HCT116 (cell line): ENCODE measurements at regions not wholly inside any gene's neighbourhood (a gene's known extent, or its start where the extent isn't known, plus 50 kb on each side); places are given as distances from the start of the nearest gene placed in this dataset.
A peak's percentile ranks its signal among the peaks of the same experiment; 100 is the strongest.

Experiments
- ATAC-seq: fragments of 200-7000 bp; cut with Tn5 transposase; 2 replicates; pipeline ENCODE4 v1.9.1; 2020; ENCODE audit warnings: mild to moderate bottlenecking, moderate library complexity
- BruUV-seq: library from RNA; stranded (reverse); fragments of 400-500 nt; replicated peaks from 2 replicates; lab custom pipeline; 2021; lab: Mats Ljungman, UMichigan
- CTCF ChIA-PET: fragments of 300-600 bp; sonication (Branson Sonifier 250); formaldehyde crosslinking; loops from one replicate; lab custom pipeline; 2021; ENCODE audit warnings: antibody characterized with exemption; lab: Charles Lee
- POLR2A ChIA-PET: fragments of 300-600, 350-600 bp; sonication (Branson Sonifier 250); formaldehyde crosslinking; loops from one replicate; lab custom pipeline; 2021; ENCODE audit warnings: antibody characterized with exemption; lab: Charles Lee
- RAD21 ChIA-PET, 2 experiments: fragments of 300-600 bp; sonication (Branson Sonifier 250); formaldehyde crosslinking; loops; one replicate each; lab custom pipeline; 2023; ENCODE audit warnings: low total read pairs in 2 of 2; ENCODE audit not compliant: uncharacterized antibody in 2 of 2, unreplicated experiment in 2 of 2, low non-redundant PET in 1 of 2; lab: Charles Lee
- DNase-seq: peaks from one replicate; pipeline ENCODE4 v3.0.0-alpha.2; 2010; ENCODE audit warnings: low read depth, low spot score
- H2AFZ ChIP-seq: fragments of 200-600 bp; shearing (Covaris generic), sonication (generic); 2 replicates; pipeline ENCODE4 v1.6.1; 2017; ENCODE audit warnings: low read depth, mixed run types, mixed read lengths, antibody characterized with exemption, low read length; ENCODE audit not compliant: poor library complexity, severe bottlenecking
- H3K27ac ChIP-seq: 2 replicates; pipeline ENCODE4 v1.5.1; 2012; ENCODE audit warnings: low read depth, low read length
- H3K27me3 ChIP-seq: fragments of 200-600 bp; sonication (generic); 2 replicates; pipeline ENCODE4 v1.6.1; 2016; ENCODE audit warnings: mixed run types, low read length, mixed read lengths; ENCODE audit not compliant: insufficient read depth
- H3K36me3 ChIP-seq, 2 experiments: fragments of 200-500 bp in 1 of 2; fragments of 200-600 bp in 1 of 2; sonication (Bioruptor generic) in 1 of 2; sonication (generic) in 1 of 2; 2 replicates each; pipeline versions ENCODE4 v1.5.1 to v1.6.1; 2014 to 2016; ENCODE audit warnings: low read length in 2 of 2, inconsistent platforms in 1 of 2, mixed read lengths in 1 of 2, mixed run types in 1 of 2; ENCODE audit not compliant: insufficient read depth in 2 of 2, control insufficient read depth in 1 of 2
- H3K4me1 ChIP-seq, 2 experiments: fragments of 200-600 bp in 1 of 2; sonication (generic) in 1 of 2; 2 replicates each; pipeline versions ENCODE4 v1.5.1 to v1.6.1; 2012 to 2017; ENCODE audit warnings: low read length in 2 of 2, inconsistent platforms in 1 of 2, mild to moderate bottlenecking in 1 of 2, mixed read lengths in 1 of 2, mixed run types in 1 of 2, moderate library complexity in 1 of 2; ENCODE audit not compliant: insufficient read depth in 2 of 2, control insufficient read depth in 1 of 2
- H3K4me2 ChIP-seq: fragments of 200-600 bp; sonication (generic); 2 replicates; pipeline ENCODE4 v1.6.1; 2017; ENCODE audit warnings: mixed run types, low read length, mixed read lengths
- H3K4me3 ChIP-seq, 2 experiments: fragments of 200-600 bp in 1 of 2; sonication (generic) in 1 of 2; replicated peaks in 1 of 2; 2 replicates each; pipeline ENCODE4 v1.5.1; 2011 to 2016; ENCODE audit warnings: low read length in 2 of 2, control low read depth in 1 of 2, low read depth in 1 of 2, mild to moderate bottlenecking in 1 of 2, mixed read lengths in 1 of 2, mixed run types in 1 of 2
- H3K79me2 ChIP-seq: fragments of 200-600 bp; sonication (generic); 2 replicates; pipeline ENCODE4 v1.6.1; 2017; ENCODE audit warnings: mild to moderate bottlenecking, mixed run types, low read length, moderate library complexity, mixed read lengths; ENCODE audit not compliant: insufficient read depth
- H3K9ac ChIP-seq: fragments of 200-600 bp; sonication (generic); 2 replicates; pipeline ENCODE4 v1.6.1; 2016; ENCODE audit warnings: low read length, mixed read lengths
- H3K9me2 ChIP-seq: fragments of 200-600 bp; sonication (generic), shearing (Covaris generic); 2 replicates; pipeline ENCODE4 v1.6.1; 2017; ENCODE audit warnings: mixed run types, mild to moderate bottlenecking, moderate library complexity; ENCODE audit not compliant: insufficient read depth
- H3K9me3 ChIP-seq, 2 experiments: fragments of 200-500 bp in 1 of 2; fragments of 200-600 bp in 1 of 2; sonication (Bioruptor generic) in 1 of 2; sonication (generic) in 1 of 2; 2 replicates each; pipeline ENCODE4 v1.6.1; 2014 to 2017; ENCODE audit warnings: low read length in 2 of 2, mixed read lengths in 2 of 2, inconsistent platforms in 1 of 2, low read depth in 1 of 2, mild to moderate bottlenecking in 1 of 2, mixed run types in 1 of 2, moderate library complexity in 1 of 2; ENCODE audit not compliant: control insufficient read depth in 1 of 2, insufficient read depth in 1 of 2
- H4K20me1 ChIP-seq: fragments of 200-600 bp; sonication (generic), shearing (Covaris generic); 2 replicates; pipeline ENCODE4 v1.6.1; 2017; ENCODE audit warnings: mixed run types, mild to moderate bottlenecking, moderate library complexity; ENCODE audit not compliant: insufficient read depth
- CTCF ChIP-seq, 3 experiments: fragments of 200-600 bp in 1 of 3; sonication (generic) in 1 of 3; IDR thresholded peaks in 2 of 3; conservative IDR thresholded peaks in 1 of 3; 2 replicates each; pipeline ENCODE4 v1.5.1; 2012 to 2017; ENCODE audit warnings: low read depth in 2 of 3, low read length in 2 of 3, antibody characterized with exemption in 1 of 3, borderline replicate concordance in 1 of 3, control low read depth in 1 of 3, mild to moderate bottlenecking in 1 of 3, mixed read lengths in 1 of 3, mixed run types in 1 of 3, moderate library complexity in 1 of 3; ENCODE audit not compliant: insufficient read depth in 1 of 3
- EGR1 ChIP-seq: IDR thresholded peaks from 2 replicates; pipeline ENCODE4 v1.6.1; 2012; ENCODE audit warnings: low read depth
- EZH2phosphoT487 ChIP-seq: fragments of 200-600 bp; IDR thresholded peaks from 2 replicates; pipeline ENCODE4 v1.6.1; 2018; ENCODE audit warnings: antibody characterized with exemption, borderline replicate concordance
- JUND ChIP-seq: IDR thresholded peaks from 2 replicates; pipeline ENCODE4 v1.6.1; 2012
- MAX ChIP-seq: IDR thresholded peaks from 2 replicates; pipeline ENCODE4 v1.6.1; 2012
- POLR2AphosphoS5 ChIP-seq: IDR thresholded peaks from 2 replicates; pipeline ENCODE4 v1.6.1; 2011; ENCODE audit warnings: mild to moderate bottlenecking, low read depth, low read length, moderate library complexity
- RAD21 ChIP-seq: IDR thresholded peaks from 2 replicates; pipeline ENCODE4 v1.6.1; 2012; ENCODE audit warnings: low read depth, mild to moderate bottlenecking
- SIN3A ChIP-seq: IDR thresholded peaks from 2 replicates; pipeline ENCODE4 v1.6.1; 2012; ENCODE audit warnings: low read depth
- SRF ChIP-seq: IDR thresholded peaks from 2 replicates; pipeline ENCODE4 v1.6.1; 2012; ENCODE audit warnings: low read depth
- TCF7L2 ChIP-seq: IDR thresholded peaks from 2 replicates; pipeline ENCODE4 v1.7.0; 2011; ENCODE audit warnings: borderline replicate concordance, inconsistent platforms; ENCODE audit not compliant: insufficient read depth, insufficient read length; ENCODE audit errors: extremely low read depth
- ZNF274 ChIP-seq: fragments of 200-500 bp; sonication (Bioruptor generic); IDR thresholded peaks from 2 replicates; pipeline ENCODE4 v1.6.1; 2014; ENCODE audit warnings: mild to moderate bottlenecking, low read depth, low read length, inconsistent platforms
- intact Hi-C: fragments of 100-400 bp; cut with micrococcal nuclease; formaldehyde crosslinking; loops from 2 replicates; pipeline ENCODE4 v1.10.0; 2022

DNA sequence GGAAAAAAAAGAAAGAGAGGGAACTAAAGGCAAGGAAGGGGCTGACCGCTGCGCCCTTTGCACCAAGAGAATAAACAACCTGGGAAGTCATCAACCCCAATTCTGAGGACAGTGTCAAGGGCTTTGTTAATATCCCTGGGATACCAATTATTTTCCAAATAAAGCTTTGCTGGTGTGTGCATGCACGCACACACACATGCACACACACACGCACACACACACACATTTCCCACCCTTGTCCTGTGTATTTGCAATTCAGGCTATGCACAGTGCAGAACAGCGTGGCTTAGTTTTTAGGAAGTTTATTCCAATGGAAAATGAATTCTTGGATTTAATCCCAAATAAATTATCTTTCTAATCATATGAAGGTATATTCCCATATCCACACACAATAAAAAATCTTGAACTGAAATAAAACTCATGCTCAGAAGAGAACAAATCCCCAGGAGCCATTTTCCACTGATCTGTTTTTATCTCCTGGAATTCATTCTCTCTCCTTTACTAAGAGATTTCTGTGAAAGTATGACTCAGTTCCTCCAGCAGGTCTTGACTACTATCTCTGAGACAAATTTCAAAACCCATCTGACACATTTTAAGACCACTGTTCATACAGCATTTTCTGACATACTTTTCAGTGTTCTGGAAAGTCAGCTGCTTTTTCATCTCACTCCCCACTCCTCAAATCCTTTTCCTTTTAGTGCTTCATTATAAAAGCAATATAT, 334.4 kb upstream of the ATP2B1 start:
- BruUV-seq = no TSS peak
- Histone ChIP-seq H3K4me3 (no peak overlapping the region), H3K27ac (no peak overlapping the region), H3K9me3 (no peaks in the 10 kb centered on the region), H2AFZ (peak overlapping the region; percentile 65), H4K20me1 (no peaks in the 10 kb centered on the region), H3K9ac (no peak overlapping the region), H3K79me2 (no peaks in the 10 kb centered on the region), H3K36me3 (no peaks in the 10 kb centered on the region), H3K4me2 (no peak overlapping the region)
- POLR2A ChIA-PET = no interaction called here
- DNase-seq (no peak), ATAC-seq (no peak)
- intact Hi-C loops = no loop called here
- TF ChIP-seq JUND = peak; percentile 20; the same call in 1 of the 2 replicates
- no peak for TF ChIP-seq SIN3A
- TF ChIP-seq EZH2phosphoT487 = no peak
- no peak for TF ChIP-seq SRF
- no peak for TF ChIP-seq ZNF274
- TF ChIP-seq TCF7L2 = no peak
- TF ChIP-seq EGR1 = no peak
- TF ChIP-seq, all 23 proteins: peak for 1
- ChIA-PET CTCF (no interaction called here), RAD21 (no interaction called here)
- H3K27me3 ChIP-seq = no peaks in the 10 kb centered on the region
- no peaks in the 10 kb centered on the region for H3K4me1 ChIP-seq
- H3K9me2 ChIP-seq = no peaks in the 10 kb centered on the region; the same call in 1 of the 2 replicates

DNA sequence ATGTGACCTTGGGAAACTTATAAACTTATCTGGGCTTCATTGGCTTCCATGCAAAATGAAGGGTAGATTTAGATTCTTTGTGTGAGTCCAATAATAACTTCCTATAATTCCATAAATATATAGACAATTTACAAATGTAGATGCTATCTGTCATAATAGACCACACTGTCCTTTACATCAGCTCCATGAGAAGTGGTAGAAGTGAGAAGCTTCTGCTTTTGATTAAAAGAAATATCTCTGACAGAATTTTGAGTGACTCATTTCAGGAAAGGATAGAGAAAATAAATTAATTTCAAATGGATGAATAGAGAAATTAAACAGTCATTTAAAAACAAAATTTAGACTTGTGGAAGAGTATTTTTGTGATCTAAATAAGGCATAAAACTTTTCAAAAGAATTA, 329.7 kb upstream of the ATP2B1 start:
- TF ChIP-seq POLR2AphosphoS5 = no peak
- TF ChIP-seq CTCF (IDR thresholded peaks at IDR 0.05 in 2 of 3, conservative IDR thresholded peaks at IDR 0.05 in 1 of 3; ENCODE audit: borderline replicate concordance in 1 of 3, insufficient read depth in 1 of 3, low read depth in 2 of 3, low read length in 2 of 3) = no peak
- no peak for TF ChIP-seq TCF7L2
- no peak for TF ChIP-seq SIN3A
- no peak for TF ChIP-seq RAD21
- TF ChIP-seq EZH2phosphoT487 = no peak
- no peak for TF ChIP-seq MAX
- BruUV-seq = no TSS peak
- Histone ChIP-seq H3K9me2 (no peaks in the 10 kb centered on the region), H3K9me3 (no peaks in the 10 kb centered on the region), H3K27me3 (no peaks in the 10 kb centered on the region), H3K4me2 (no peak overlapping the region), H3K36me3 (no peaks in the 10 kb centered on the region), H4K20me1 (no peaks in the 10 kb centered on the region), H3K4me1 (peaks cover 0 to 10% of the 10 kb centered on the region in 2 experiments; a peak in 2 of 4 replicates), H2AFZ (no peak overlapping the region), H3K4me3 (no peak overlapping the region), H3K79me2 (no peaks in the 10 kb centered on the region), H3K27ac (no peak overlapping the region), H3K9ac (no peak overlapping the region)
- ChIA-PET RAD21 (no interaction called here), POLR2A (no interaction called here), CTCF (no interaction called here)
- ATAC-seq (no peak), DNase-seq (no peak)
- intact Hi-C loops = no loop called here
